Colon (tissue), 2 donors: ENCODE measurements at regions not wholly inside any gene's neighbourhood (a gene's known extent, or its start where the extent isn't known, plus 50 kb on each side); places are given as distances from the start of the nearest gene placed in this dataset.
"Not testable (repeated sequence)": the region's sequence is repeated elsewhere in the genome, so short reads cannot be mapped to it uniquely, and the experiment has no call there.

Source experiments
- FAIRE-seq: peaks from 2 replicates; lab custom pipeline; 2012; peaks lifted over from hg19 to GRCh38; lab: Jason Lieb, UNC
- donor health status: control.
- donor health status: control.

GRCh38 chr17:62197156-62197555 lies 132.1 kb upstream of the MED13 start:
- FAIRE-seq: not testable (repeated sequence)

- not testable (repeated sequence) for FAIRE-seq
These were observed 131.5 kb upstream of the MED13 start for GRCh38 chr17:62196587-62196986.

DNA sequence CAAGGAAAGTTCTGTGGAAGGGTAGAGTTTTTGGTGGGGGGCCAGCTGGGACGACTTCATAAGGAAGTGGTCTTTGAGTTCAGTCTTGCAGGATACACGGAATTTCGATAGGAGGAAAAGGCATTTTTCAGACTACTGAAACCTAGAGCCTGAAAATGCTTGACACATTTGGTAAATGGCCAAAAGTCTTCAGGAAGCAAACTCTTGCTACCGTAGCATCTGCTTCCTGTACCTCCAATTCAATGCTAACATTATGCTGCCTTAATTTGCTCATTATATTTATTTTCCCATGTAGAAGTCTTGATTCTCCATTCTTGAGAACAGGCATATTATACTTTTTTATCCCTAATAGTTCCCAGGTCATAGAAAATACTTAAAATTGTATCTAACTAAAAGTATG lies 129.3 kb upstream of the MED13 start:
- no peak for FAIRE-seq

GRCh38 chr17:62193249-62193648 lies 128.2 kb upstream of the MED13 start:
- no peak for FAIRE-seq

- no peak for FAIRE-seq
These were observed 126.6 kb upstream of the MED13 start for GRCh38 chr17:62191390-62192361.

DNA sequence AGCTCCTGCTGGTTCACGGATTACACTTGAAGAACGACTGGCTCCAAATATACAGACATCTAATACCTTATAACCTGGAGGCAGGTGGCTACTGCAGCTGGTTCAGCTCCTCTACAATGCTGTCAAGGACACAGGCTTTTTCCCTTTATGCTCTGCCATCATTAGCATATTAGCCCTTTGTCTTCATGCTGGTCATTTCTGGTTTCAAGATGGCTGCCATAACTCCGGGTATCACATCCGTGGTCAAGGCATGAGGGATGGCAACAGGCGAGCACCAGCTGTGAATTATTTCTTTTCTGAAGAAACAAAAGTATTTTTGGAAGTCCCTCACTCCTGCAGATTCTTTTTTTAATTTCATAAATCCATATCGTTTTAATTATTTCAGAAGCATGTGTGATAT lies 124.3 kb upstream of the MED13 start:
- no peak for FAIRE-seq

GRCh38 chr17:62188713-62189112 lies 123.6 kb upstream of the MED13 start:
- FAIRE-seq: no peak

- no peak for FAIRE-seq
These were observed 122.6 kb upstream of the MED13 start for GRCh38 chr17:62187681-62188080.

GRCh38 chr17:62186841-62187240 lies 121.8 kb upstream of the MED13 start:
- no peak for FAIRE-seq

DNA sequence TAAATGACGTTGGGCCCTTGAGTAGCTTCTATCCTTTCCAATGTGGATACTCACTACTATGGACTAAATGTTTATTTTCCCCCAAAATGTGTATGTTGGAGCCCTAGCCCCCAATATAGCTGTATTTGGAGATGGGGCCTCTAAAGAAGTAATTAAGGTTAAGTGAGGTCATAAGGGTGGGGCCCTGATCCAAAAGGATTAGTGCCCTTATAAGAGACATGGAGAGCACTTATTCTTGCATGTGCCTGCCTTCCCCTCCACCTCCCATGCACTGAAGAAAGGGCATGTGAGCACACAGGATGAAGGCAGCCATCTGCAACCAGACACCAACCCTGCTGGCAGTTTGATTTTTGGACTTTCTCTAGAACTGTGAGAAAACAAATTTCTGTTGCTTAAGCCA lies 115.7 kb upstream of the MED13 start:
- no peak for FAIRE-seq

DNA sequence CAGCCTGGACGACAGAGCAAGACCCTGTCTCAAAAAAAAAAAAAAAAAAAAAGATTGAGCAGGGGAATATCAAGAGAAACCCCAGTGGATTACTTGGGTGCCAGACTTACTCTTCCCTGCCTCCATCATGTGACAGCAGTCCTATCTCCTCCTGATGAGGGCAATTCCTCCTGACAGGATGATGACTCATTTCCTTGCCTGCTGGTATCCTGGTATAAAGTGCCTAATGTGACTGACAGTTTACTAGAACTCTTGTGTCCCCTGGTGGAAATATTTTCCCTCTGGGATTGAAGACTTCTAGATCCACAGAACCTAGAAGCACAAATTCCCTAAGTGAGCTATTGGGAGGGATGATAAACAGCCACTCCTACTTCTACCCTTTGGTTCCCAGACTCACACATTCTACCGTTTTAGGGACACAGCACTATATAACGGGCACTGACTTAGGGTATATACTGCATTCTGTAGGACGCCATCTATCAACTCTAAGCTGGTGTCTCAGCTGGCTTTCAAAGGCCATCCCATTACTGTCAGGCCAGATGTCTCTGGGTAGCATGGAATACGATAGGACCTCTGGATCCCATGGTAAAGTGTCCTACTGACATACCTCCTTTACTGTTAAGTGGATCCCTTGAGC lies 114.6 kb upstream of the MED13 start:
- FAIRE-seq: no peak

DNA sequence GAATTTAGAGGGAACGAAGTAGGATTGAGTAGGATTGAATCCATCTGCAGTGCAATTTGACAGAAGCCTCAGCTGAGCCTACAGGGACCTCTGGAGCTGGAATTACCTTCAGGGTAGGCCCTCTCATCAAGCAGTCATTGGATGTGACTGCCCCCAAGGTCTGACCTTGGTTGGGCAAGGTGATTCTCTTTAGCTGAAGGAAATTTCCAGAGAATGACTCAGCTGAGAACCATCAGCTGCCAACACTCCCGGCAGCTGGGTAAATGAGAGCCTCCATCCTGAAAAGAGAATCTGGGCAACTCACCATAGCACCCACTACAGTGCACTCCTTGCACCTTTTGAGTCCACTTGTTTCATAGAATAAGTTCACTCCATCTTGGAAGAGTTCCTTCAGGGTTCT lies 113.5 kb upstream of the MED13 start:
- FAIRE-seq: no peak

DNA sequence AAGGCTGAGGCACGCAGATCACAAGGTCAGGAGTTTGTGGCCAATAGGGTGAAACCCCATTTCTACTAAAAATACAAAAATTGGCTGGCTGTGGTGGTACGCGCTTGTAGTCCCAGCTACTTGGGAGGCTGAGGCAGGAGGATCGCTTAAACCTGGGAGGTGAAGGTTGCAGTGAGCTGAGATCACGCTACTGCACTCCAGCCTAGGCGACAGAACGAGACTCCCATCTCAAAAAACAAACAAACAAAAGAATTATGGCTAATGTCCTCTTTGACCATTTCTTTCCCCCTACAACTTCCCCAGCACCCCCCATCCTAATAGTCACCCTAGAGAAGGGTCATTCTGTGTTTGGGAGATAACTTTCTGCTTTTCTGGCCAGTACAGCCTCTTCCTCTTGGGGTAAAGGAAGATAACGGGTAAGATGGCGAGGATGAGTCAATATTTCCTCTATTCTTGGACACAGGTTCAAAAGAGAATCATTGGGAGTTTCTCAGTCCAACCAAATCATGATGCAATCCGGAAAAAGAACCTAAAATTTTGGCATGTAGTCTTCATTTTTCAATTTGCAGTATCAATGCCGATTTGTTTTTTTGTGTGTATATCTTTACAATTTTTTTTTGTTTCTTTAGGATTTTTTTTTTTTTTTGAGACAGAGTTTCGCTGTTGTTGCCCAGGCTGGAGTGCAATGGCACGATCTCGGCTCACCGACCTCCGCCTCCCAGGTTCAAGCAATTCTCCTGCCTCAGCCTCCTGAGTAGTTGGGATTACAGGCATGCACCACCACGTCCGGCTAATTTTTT lies 107.6 kb upstream of the MED13 start:
- no peak for FAIRE-seq

GRCh38 chr17:62167076-62167475 lies 102.0 kb upstream of the MED13 start:
- FAIRE-seq: no peak

DNA sequence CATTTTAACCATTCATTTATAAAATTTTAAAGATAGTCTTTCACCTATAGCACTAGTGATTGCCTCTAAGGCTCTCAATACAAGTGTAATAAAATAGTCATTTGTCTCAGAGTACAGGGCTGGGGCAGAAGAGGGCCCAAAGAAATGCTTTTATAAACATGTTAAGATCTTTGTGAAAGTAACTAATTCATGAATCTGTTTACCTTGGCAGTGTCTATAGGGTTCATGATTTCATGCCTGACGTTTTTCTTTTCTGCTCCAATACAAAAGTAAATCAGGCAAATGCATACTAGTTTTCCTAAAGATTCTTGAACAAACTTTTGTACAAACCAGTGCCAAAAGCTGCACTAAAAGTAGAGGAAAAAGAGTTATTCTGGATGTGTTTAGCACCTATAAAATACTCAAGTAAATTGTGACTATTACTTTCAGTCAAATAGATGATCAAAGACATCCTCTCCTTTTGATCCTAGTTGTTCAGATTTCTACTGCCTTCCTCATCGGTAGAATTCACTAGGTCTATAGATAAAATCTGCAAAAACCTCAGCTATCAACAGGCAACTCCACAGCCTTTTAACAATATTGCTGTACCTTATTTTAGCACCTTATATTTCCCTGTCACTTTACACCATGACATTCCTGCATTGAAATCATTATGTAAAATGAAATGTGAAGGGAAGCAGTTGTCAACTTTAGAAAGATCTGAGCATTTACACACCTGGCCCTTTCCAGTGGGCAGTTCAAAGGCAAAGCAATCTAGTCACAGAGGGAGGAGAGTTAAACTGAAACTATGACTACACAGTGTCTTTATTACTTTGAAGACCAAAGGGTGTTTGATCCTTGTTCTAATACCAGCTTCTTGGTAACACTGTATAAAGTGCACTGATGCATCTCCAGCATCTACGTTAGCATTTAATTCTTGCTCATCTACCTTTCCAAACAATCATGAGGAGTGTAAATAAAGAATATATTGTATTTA lies 100.0 kb upstream of the MED13 start:
- no peak for FAIRE-seq

DNA sequence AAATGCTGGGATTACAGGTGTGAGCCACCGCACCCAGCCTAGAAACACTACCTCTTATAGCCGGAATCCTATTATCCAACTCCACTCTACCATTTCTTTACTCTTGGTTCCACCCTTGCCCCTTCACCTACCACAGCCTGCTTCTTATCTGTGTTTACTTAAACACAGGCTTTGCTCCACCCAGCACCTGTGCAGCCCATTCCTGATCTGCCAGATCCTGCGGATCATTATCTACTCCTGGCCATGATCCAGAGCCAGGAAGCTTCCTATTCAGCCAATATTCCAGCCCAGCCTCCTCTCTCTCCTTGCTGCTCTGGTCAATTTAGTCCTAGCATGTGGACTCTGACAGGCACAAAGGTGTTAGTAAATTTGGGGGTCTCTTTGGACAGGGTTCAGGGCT lies 98.8 kb upstream of the MED13 start:
- no peak for FAIRE-seq

DNA sequence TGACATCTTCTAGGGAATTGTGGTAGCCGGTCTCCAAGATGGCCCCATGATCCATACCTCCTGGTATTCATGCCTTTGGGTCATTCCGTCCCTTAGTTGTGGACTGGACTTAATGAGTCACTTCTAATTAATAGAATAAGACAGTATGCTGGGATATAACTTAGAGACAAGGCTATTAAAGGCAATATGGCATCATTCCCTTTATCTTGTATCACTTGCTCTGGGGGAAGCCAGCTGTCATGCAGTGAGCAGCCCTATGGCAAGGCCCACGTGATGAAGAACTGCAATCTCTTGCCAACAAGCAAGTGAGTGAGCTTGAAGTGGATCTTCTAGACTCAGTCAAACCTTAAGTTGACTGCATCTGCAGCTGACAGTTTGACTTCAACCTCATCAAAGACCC lies 97.8 kb upstream of the MED13 start:
- no peak for FAIRE-seq

DNA sequence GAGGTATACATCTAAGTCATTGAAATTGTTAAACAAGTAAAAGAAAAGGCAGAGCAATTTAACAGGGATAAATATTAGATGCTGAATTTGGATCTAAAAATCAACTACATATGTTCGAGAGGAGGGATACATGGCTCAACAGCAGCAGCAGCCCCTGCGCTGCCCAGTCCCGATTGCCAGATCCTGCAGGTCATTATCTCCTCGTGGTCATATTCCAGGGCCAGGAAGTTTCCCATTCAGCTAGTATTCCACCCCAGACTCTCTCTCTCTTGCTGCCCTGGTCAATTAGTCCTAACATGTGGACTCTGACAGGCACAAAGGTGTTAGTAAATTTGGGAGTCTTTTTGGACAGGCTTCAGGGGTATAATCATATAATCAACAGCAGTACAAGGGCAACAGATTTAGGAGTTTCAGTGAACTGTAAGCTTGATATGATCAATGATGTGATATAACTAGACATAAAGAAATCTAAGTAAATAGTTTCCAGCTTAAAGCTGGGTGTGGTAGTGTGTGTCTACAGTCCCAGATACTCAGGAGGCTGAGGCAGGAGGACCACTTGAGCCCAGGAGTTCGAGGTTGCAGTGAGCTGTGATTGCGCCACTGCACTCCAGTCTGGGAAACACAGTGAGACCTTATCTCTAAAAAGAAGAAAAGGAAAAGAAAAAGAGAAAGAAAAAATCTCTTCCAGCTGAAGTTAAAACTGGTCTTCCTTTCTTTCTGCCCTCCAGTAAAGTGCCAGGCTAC lies 96.5 kb upstream of the MED13 start:
- FAIRE-seq: no peak

GRCh38 chr17:62160816-62161215 lies 95.7 kb upstream of the MED13 start:
- no peak for FAIRE-seq

GRCh38 chr17:62159994-62160393 lies 94.9 kb upstream of the MED13 start:
- FAIRE-seq: no peak

- no peak for FAIRE-seq
These were observed 91.9 kb upstream of the MED13 start for GRCh38 chr17:62156949-62157348.
